Nephron (organoid): ENCODE measurements at regions not wholly inside any gene's neighbourhood (a gene's known extent, or its start where the extent isn't known, plus 50 kb on each side); places are given as distances from the start of the nearest gene placed in this dataset.

Source experiments
- H3K27ac Mint-ChIP-seq, 3 experiments: 2 replicates each; pipeline ENCODE4 v1.8.0; 2020; ENCODE audit warnings: mixed read lengths in 3 of 3, mild to moderate bottlenecking in 2 of 3, moderate library complexity in 1 of 3
- H3K27me3 Mint-ChIP-seq: 2 replicates; pipeline ENCODE4 v1.8.0; 2021; ENCODE audit warnings: low read depth, mild to moderate bottlenecking, moderate library complexity, mixed read lengths
- H3K36me3 Mint-ChIP-seq: 2 replicates; pipeline ENCODE4 v1.8.0; 2020; ENCODE audit warnings: low read depth, mixed read lengths
- H3K4me1 Mint-ChIP-seq: 2 replicates; pipeline ENCODE4 v1.8.0; 2020; ENCODE audit warnings: mixed read lengths
- H3K4me3 Mint-ChIP-seq, 3 experiments: 2 replicates each; pipeline ENCODE4 v1.8.0; 2020; ENCODE audit warnings: mild to moderate bottlenecking in 3 of 3, mixed read lengths in 3 of 3, moderate library complexity in 2 of 3
- H3K9me3 Mint-ChIP-seq: 2 replicates; pipeline ENCODE4 v1.8.0; 2020; ENCODE audit warnings: mixed read lengths
- TF ChIP-seq, protein P1 (sequence below), 3 experiments: fragments of 200-600 bp; sonication (generic); IDR thresholded peaks; one replicate each; pipeline ENCODE4 v1.5.0; 2021; ENCODE audit warnings: antibody characterized with exemption in 3 of 3; ENCODE audit not compliant: unreplicated experiment in 3 of 3

DNA sequence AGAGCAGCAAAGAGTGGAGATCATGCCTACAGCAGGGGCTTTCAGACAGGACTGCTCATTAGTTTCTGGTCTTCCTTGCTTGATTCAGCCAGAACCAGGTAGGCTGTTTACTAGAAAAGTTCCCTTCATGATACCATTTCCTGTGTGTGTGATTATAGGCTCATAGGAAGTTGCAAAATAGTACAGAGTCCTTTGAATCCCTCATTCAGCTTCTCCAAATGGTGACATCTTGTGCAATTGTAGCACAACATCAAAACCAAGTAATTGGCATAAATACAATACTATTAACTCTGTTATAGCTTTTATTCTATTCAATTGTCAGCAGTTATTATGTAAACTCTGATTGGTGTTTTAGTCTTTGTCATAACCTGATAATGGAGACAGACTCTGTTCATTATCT lies 347.3 kb upstream of the CDH4 start:
- H3K36me3 Mint-ChIP-seq = no peaks in the 10 kb centered on the region
- no peak overlapping the region for H3K27ac Mint-ChIP-seq
- H3K4me3 Mint-ChIP-seq = no peak overlapping the region
- peaks cover 7% of the 10 kb centered on the region for H3K9me3 Mint-ChIP-seq
- H3K27me3 Mint-ChIP-seq = no peaks in the 10 kb centered on the region
- TF ChIP-seq, protein P1, sequence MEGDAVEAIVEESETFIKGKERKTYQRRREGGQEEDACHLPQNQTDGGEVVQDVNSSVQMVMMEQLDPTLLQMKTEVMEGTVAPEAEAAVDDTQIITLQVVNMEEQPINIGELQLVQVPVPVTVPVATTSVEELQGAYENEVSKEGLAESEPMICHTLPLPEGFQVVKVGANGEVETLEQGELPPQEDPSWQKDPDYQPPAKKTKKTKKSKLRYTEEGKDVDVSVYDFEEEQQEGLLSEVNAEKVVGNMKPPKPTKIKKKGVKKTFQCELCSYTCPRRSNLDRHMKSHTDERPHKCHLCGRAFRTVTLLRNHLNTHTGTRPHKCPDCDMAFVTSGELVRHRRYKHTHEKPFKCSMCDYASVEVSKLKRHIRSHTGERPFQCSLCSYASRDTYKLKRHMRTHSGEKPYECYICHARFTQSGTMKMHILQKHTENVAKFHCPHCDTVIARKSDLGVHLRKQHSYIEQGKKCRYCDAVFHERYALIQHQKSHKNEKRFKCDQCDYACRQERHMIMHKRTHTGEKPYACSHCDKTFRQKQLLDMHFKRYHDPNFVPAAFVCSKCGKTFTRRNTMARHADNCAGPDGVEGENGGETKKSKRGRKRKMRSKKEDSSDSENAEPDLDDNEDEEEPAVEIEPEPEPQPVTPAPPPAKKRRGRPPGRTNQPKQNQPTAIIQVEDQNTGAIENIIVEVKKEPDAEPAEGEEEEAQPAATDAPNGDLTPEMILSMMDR (IDR thresholded peaks at IDR 0.05; ENCODE audit: unreplicated experiment in 3 of 3) = no peak
- H3K4me1 Mint-ChIP-seq = peaks cover 4% of the 10 kb centered on the region

- Mint-ChIP-seq H3K27ac (no peak overlapping the region), H3K4me3 (no peak overlapping the region), H3K4me1 (no peaks in the 10 kb centered on the region), H3K27me3 (no peaks in the 10 kb centered on the region), H3K9me3 (peaks cover 7% of the 10 kb centered on the region), H3K36me3 (no peaks in the 10 kb centered on the region)
- TF ChIP-seq, protein P1 (IDR thresholded peaks at IDR 0.05; ENCODE audit: unreplicated experiment in 3 of 3) = no peak
Measured at GRCh38 chr20:60905919-60906318, 346.1 kb upstream of the CDH4 start.

DNA sequence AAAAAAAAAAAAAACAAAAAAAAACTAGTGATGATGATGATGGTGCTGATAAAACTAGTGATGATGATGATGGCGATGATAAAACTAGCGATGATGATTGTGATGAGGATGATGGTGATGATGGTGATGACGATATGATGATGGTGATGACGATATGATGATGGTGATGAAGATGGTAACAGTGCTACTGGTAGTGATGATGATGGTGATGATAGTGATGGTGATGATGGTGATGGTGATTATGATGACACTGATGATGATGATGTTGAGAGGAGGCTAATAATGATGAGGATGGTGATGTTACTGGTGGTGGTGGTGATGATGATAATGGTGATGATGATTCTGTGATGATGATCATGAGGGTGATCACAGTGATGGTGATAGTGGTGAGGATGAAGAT lies 345.5 kb upstream of the CDH4 start:
- no peak overlapping the region for H3K4me3 Mint-ChIP-seq

GRCh38 chr20:60913298-60913697 lies 338.8 kb upstream of the CDH4 start:
- Mint-ChIP-seq H3K36me3 (no peaks in the 10 kb centered on the region), H3K4me1 (no peaks in the 10 kb centered on the region), H3K4me3 (no peak overlapping the region), H3K27me3 (peaks cover 26% of the 10 kb centered on the region), H3K9me3 (peaks cover 9% of the 10 kb centered on the region), H3K27ac (no peak overlapping the region)
- TF ChIP-seq, protein P1 (IDR thresholded peaks at IDR 0.05; ENCODE audit: unreplicated experiment in 3 of 3) = no peak

More for the DNA sequence above, 345.5 kb upstream of the CDH4 start:
- TF ChIP-seq, protein P1 (IDR thresholded peaks at IDR 0.05; ENCODE audit: unreplicated experiment in 3 of 3) = no peak
- no peak overlapping the region for H3K27ac Mint-ChIP-seq
- H3K36me3 Mint-ChIP-seq = no peaks in the 10 kb centered on the region
- H3K4me1 Mint-ChIP-seq = no peaks in the 10 kb centered on the region
- no peaks in the 10 kb centered on the region for H3K27me3 Mint-ChIP-seq
- peaks cover 7% of the 10 kb centered on the region for H3K9me3 Mint-ChIP-seq

DNA sequence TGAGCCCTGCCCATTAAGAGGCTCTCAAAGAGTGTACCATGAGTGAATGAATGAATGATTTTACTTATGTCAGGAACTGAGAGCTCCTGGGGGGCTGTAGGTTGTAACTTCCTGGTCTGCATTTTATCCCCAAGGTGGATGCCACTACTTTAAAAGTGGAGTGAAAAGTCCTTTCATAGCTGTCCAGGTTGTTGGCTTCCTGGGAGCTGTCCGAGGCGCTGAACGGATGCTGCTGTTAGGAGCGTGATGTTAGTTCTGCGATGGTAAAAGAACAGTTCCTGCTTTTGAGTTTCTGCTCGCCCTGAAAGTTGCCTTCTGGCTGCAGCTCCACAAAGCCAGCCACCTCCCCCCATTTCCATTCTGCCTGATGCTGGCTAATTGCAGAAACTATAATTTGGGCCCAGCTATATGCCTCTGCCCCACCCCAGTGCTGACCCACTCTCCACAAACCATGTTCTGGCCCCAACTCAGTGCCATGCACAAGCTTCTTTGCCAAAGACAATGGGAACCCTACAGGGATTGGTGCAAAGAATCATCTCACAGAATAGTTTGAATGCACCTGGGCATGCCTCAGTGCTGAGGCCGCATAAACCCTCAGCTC lies 330.9 kb upstream of the CDH4 start:
- Mint-ChIP-seq H3K9me3 (peaks cover 8% of the 10 kb centered on the region), H3K36me3 (no peaks in the 10 kb centered on the region), H3K4me1 (no peaks in the 10 kb centered on the region), H3K4me3 (no peak overlapping the region), H3K27ac (no peak overlapping the region), H3K27me3 (peaks cover 23% of the 10 kb centered on the region)
- TF ChIP-seq, protein P1 (IDR thresholded peaks at IDR 0.05; ENCODE audit: unreplicated experiment in 3 of 3) = no peak

DNA sequence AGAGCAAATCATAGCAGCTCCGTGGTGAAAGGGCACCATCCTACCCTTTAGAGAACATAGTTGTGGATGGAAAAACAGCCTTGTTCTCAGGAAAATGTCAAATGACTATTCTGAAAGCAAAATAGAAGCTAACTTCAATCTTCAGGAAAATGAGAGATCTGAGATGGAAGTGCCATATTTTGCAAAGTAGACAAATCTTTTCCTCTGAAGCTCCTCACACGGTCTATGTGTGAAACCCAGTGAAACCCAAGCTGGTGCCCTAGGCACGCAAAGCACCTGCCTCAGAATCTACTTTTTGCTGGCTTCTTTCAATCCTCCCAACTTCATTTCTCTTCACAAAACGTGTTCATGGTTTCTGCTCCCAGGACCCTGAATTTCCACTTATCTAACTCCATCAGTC lies 325.2 kb upstream of the CDH4 start:
- Mint-ChIP-seq H3K4me3 (no peak overlapping the region), H3K27me3 (peaks cover 24% of the 10 kb centered on the region), H3K9me3 (no peaks in the 10 kb centered on the region), H3K36me3 (no peaks in the 10 kb centered on the region), H3K4me1 (no peaks in the 10 kb centered on the region), H3K27ac (no peak overlapping the region)
- TF ChIP-seq, protein P1 (IDR thresholded peaks at IDR 0.05; ENCODE audit: unreplicated experiment in 3 of 3) = no peak
